ENCODE measurements at regions not wholly inside any gene's neighbourhood (a gene's known extent, or its start where the extent isn't known, plus 50 kb on each side); places are given as distances from the start of the nearest gene placed in this dataset.

- H3K14ac ChIP-seq (ENCODE audit: insufficient read depth, low read length): no peak overlapping the region
Observed at GRCh38 chr18:64852281-64852680, 703.4 kb upstream of the LINC00305 start.

More at GRCh38 chr18:64852281-64852680, 703.4 kb upstream of the LINC00305 start:
- Mint-ChIP-seq H3K36me3 (ENCODE audit: insufficient read depth in 1 of 3, low read depth in 3 of 3) (peaks cover 0 to 3% (median 0%) of the 10 kb centered on the region in 3 experiments; a peak in 1 of 7 replicates), H3K9me3 (no peaks in the 10 kb centered on the region; a peak in 1 of 5 replicates), H3K4me1 (no peaks in the 10 kb centered on the region), H3K4me3 (no peak overlapping the region), H3K27me3 (ENCODE audit: low read depth) (no peaks in the 10 kb centered on the region), H3K27ac (no peak overlapping the region)
- Histone ChIP-seq H2BK120ac (ENCODE audit: low read depth, low read length, poor library complexity, severe bottlenecking) (no peak overlapping the region), H3K79me2 (ENCODE audit: insufficient read depth, low read length) (no peaks in the 10 kb centered on the region), H4K91ac (ENCODE audit: insufficient read length, low read depth, low read length) (no peak overlapping the region), H3K4me2 (ENCODE audit: insufficient read depth, insufficient read length, low read length) (no peak overlapping the region), H4K8ac (replicated peaks; ENCODE audit: insufficient read length, low read depth, low read length) (no peak overlapping the region), H3K9ac (ENCODE audit: extremely low read depth, insufficient read length, low read length) (no peak overlapping the region), H4K5ac (ENCODE audit: insufficient read length, low read depth, low read length) (no peak overlapping the region), H3T11ph (ENCODE audit: low read length) (no peak overlapping the region), H4K20me1 (ENCODE audit: control insufficient read depth, insufficient read depth, insufficient read length) (no peaks in the 10 kb centered on the region), H2BK5ac (ENCODE audit: insufficient read length, low read length) (no peak overlapping the region), H3K4me1 (ENCODE audit: insufficient read depth, low read length) (no peaks in the 10 kb centered on the region), H3K27ac (ENCODE audit: insufficient read length, low read depth, low read length) (no peak overlapping the region), H2AK5ac (ENCODE audit: insufficient read length, low read length) (no peak overlapping the region), H3K18ac (ENCODE audit: insufficient read length, low read depth, low read length) (no peak overlapping the region), H3K56ac (ENCODE audit: insufficient read length, low read depth, low read length) (no peak overlapping the region), H3K4ac (ENCODE audit: low read depth, low read length) (no peak overlapping the region), H3K23ac (ENCODE audit: insufficient read length, low read depth, low read length) (no peak overlapping the region), H3K27me3 (ENCODE audit: insufficient read depth, low read length) (no peaks in the 10 kb centered on the region), H3K79me1 (ENCODE audit: insufficient read depth, low read depth, low read length, poor library complexity, severe bottlenecking) (no peaks in the 10 kb centered on the region), H2AFZ (ENCODE audit: low read length) (no peak overlapping the region), H2BK12ac (ENCODE audit: insufficient read length, low read depth, low read length) (no peak overlapping the region), H2BK20ac (ENCODE audit: low read depth, low read length, poor library complexity, severe bottlenecking) (no peak overlapping the region), H3K9me3 (ENCODE audit: control insufficient read depth, low read depth, low read length) (no peaks in the 10 kb centered on the region), H2BK15ac (ENCODE audit: low read depth, low read length) (no peak overlapping the region), H3K23me2 (ENCODE audit: insufficient read length, low read depth, low read length, poor library complexity, severe bottlenecking) (no peaks in the 10 kb centered on the region)
- no peak for TF ChIP-seq CTCF (conservative IDR thresholded peaks at IDR 0.05)
- DNase-seq: no peak
- WGBS (ENCODE audit: extremely low coverage, insufficient read length, low lambda C conversion rate): no CpG with 5 or more reads among the region's 5 CpGs
